GM19372 (cell line): ENCODE measurements at regions not wholly inside any gene's neighbourhood (a gene's known extent, or its start where the extent isn't known, plus 50 kb on each side); places are given as distances from the start of the nearest gene placed in this dataset.
"Not testable (repeated sequence)": the region's sequence is repeated elsewhere in the genome, so short reads cannot be mapped to it uniquely, and the experiment has no call there.

ENCODE experiments used
- ATAC-seq: cut with Tn5 transposase; IDR thresholded peaks from one replicate; pipeline ENCODE4 v1.9.1; 2021; ENCODE audit warnings: mild to moderate bottlenecking, low read depth, moderate library complexity; ENCODE audit not compliant: unreplicated experiment

GRCh38 chr4:67333664-67334063, 211.6 kb downstream of the CENPC start:
- ATAC-seq = no peak

- ATAC-seq = no peak
Measured at GRCh38 chr4:67332627-67333026, 212.7 kb downstream of the CENPC start.

GRCh38 chr4:67328393-67328792, 216.9 kb downstream of the CENPC start:
- no peak for ATAC-seq

GRCh38 chr4:67328018-67328278, 217.4 kb downstream of the CENPC start:
- ATAC-seq = no peak

GRCh38 chr4:67327245-67328017, 217.9 kb downstream of the CENPC start:
- ATAC-seq = peak; percentile 98

- no peak for ATAC-seq
Measured at GRCh38 chr4:67325791-67326190, 219.5 kb downstream of the CENPC start.

- no peak for ATAC-seq
Measured at GRCh38 chr4:67320645-67321044, 224.7 kb downstream of the CENPC start.

GRCh38 chr4:67319607-67320006, 225.7 kb downstream of the CENPC start:
- ATAC-seq = not testable (repeated sequence)

GRCh38 chr4:67300497-67301185, 244.7 kb downstream of the CENPC start:
- not testable (repeated sequence) for ATAC-seq

GRCh38 chr4:67292636-67293035, 252.7 kb downstream of the CENPC start:
- ATAC-seq = no peak

GRCh38 chr4:67292045-67292444, 253.3 kb downstream of the CENPC start:
- no peak for ATAC-seq

GRCh38 chr4:67291644-67292043, 253.7 kb downstream of the CENPC start:
- ATAC-seq = no peak

- no peak for ATAC-seq
Measured at GRCh38 chr4:67288964-67289363, 256.3 kb downstream of the CENPC start.

GRCh38 chr4:67286724-67287123, 258.6 kb downstream of the CENPC start:
- no peak for ATAC-seq

- ATAC-seq = no peak
Measured at GRCh38 chr4:67282749-67283148, 262.6 kb downstream of the CENPC start.

GRCh38 chr4:67275179-67275750, 270.0 kb downstream of the CENPC start:
- no peak for ATAC-seq

GRCh38 chr4:67274671-67275070, 270.6 kb downstream of the CENPC start:
- ATAC-seq = not testable (repeated sequence)

- ATAC-seq = no peak
Measured at GRCh38 chr4:67273666-67274065, 271.6 kb downstream of the CENPC start.

GRCh38 chr4:67261971-67262370, 283.3 kb downstream of the CENPC start:
- no peak for ATAC-seq

- no peak for ATAC-seq
Measured at GRCh38 chr4:67256388-67257043, 288.8 kb downstream of the CENPC start.

- no peak for ATAC-seq
Measured at GRCh38 chr4:67250131-67250896, 295.0 kb downstream of the CENPC start.
